ENCODE measurements at regions not wholly inside any gene's neighbourhood (a gene's known extent, or its start where the extent isn't known, plus 50 kb on each side); places are given as distances from the start of the nearest gene placed in this dataset.

DNA sequence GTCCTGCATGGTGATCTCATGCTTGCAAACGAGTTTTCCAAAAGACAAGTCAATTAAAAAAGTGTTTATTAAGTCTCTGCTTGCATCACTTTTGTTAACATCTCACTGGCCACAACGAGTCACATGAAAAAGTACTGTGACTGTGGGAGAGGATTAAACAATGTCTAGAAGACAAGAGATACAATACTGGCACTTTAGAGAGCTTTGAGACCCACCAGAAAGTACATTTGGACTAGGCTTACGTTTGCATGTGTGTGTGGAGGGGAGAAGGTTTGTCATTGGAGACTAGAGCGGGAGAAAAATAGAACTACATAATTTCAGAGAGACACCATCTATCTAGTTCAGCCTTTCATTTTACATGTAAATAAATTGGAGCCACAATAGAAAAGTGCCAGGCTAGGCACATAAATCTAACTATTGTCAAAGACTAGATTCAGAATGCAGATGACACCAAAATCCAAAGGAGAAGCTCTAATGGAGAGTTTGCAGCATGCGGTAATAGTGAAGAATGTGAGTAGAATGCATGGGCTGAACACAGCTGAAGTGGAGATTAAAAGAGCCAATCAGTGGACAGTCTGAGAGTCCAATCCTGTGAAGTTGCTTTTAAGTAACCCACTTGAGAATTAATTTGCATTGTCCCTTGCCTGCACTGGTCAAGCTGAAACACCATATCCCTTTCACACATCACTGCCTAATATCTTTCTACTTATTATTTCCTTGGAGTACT, 977.4 kb upstream of the FAT3 start:
- no peak overlapping the region for H3K27ac ChIP-seq
- no peak overlapping the region for H3K4me3 ChIP-seq
- TF ChIP-seq POLR2A (IDR thresholded peaks at IDR 0.05), result no peak
- TF ChIP-seq, protein P1, sequence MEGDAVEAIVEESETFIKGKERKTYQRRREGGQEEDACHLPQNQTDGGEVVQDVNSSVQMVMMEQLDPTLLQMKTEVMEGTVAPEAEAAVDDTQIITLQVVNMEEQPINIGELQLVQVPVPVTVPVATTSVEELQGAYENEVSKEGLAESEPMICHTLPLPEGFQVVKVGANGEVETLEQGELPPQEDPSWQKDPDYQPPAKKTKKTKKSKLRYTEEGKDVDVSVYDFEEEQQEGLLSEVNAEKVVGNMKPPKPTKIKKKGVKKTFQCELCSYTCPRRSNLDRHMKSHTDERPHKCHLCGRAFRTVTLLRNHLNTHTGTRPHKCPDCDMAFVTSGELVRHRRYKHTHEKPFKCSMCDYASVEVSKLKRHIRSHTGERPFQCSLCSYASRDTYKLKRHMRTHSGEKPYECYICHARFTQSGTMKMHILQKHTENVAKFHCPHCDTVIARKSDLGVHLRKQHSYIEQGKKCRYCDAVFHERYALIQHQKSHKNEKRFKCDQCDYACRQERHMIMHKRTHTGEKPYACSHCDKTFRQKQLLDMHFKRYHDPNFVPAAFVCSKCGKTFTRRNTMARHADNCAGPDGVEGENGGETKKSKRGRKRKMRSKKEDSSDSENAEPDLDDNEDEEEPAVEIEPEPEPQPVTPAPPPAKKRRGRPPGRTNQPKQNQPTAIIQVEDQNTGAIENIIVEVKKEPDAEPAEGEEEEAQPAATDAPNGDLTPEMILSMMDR (IDR thresholded peaks at IDR 0.05), result no peak
- H3K36me3 ChIP-seq, result no peaks in the 10 kb centered on the region
- intact Hi-C loops (cut with DNase I; ENCODE audit: low total_unique reads), result no loop called here
- no peak for DNase-seq
- no peaks in the 10 kb centered on the region for H3K4me1 ChIP-seq
- H3K27me3 ChIP-seq, result no peaks in the 10 kb centered on the region
- no peaks in the 10 kb centered on the region for H3K9me3 ChIP-seq

DNA sequence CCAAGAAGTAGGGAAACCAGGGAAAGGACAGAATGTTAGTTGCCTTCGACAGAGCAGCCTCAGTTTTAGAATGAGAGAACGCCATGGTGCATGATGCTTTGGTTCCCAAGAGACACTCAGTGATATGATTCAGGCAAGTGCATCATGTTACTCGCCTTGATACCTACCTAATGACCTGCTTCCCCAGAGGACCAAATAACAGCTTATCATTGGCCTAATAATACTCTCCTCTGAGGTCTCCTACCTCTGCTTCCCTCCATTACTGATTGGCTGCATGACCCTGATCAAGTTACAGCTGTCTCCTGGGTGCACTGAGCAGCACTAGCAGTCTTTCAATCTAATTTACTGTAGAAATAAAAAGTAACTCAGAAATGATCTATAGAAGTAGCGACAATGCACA, 979.7 kb upstream of the FAT3 start:
- H3K27ac ChIP-seq, result no peak overlapping the region
- no peak for DNase-seq
- TF ChIP-seq POLR2A (IDR thresholded peaks at IDR 0.05), result no peak
- TF ChIP-seq, protein P1 (IDR thresholded peaks at IDR 0.05), result no peak
- H3K4me1 ChIP-seq, result no peaks in the 10 kb centered on the region
- intact Hi-C loops (cut with DNase I; ENCODE audit: low total_unique reads), result no loop called here
- no peak overlapping the region for H3K4me3 ChIP-seq
- H3K27me3 ChIP-seq, result no peaks in the 10 kb centered on the region
- H3K36me3 ChIP-seq, result no peaks in the 10 kb centered on the region
- no peaks in the 10 kb centered on the region for H3K9me3 ChIP-seq

DNA sequence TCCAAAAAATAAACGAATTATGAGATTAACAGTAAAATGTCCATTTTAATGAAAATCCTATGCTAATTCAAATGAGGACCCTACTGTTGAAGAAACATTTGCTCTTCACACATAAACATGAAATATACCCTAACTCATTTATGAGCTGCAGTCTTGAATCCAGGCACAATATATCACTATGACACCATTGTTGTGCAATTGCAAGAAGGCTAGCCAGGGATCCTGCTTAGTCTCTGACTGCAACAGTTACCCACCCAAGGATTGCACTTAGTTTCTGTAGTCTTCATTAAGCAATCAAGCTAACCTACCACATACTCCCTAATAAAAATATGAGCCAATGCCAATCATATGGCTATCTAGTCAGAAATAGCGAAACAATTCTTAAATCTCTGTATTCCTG, 981.0 kb upstream of the FAT3 start:
- intact Hi-C loops (cut with DNase I; ENCODE audit: low total_unique reads), result no loop called here
- H3K27ac ChIP-seq, result no peak overlapping the region
- TF ChIP-seq, protein P1 (IDR thresholded peaks at IDR 0.05), result no peak
- TF ChIP-seq POLR2A (IDR thresholded peaks at IDR 0.05), result no peak
- H3K27me3 ChIP-seq, result no peaks in the 10 kb centered on the region
- DNase-seq, result no peak
- H3K9me3 ChIP-seq, result no peaks in the 10 kb centered on the region
- H3K4me3 ChIP-seq, result no peak overlapping the region
- no peaks in the 10 kb centered on the region for H3K36me3 ChIP-seq
- H3K4me1 ChIP-seq, result no peaks in the 10 kb centered on the region

DNA sequence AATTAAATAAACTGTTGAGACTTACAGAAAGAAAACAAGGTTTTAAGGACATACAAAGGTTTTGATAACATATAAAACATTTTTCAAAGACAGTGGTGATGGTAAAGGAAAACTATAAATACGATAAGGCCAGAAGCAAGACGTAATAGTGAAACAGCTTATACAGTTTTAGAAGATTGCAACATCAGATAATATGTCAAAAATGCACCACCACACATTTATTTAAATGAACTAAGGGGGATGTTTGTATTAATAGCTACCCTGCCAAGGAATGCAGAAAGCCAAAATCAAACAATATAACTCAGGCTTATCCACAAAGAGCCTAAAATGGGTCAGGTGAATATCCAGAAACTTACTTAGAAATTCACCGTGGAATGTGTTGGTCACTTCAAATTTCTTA, 981.6 kb upstream of the FAT3 start:
- intact Hi-C loops (cut with DNase I; ENCODE audit: low total_unique reads), result no loop called here
- H3K4me1 ChIP-seq, result no peaks in the 10 kb centered on the region
- no peak for DNase-seq
- no peaks in the 10 kb centered on the region for H3K9me3 ChIP-seq
- no peak overlapping the region for H3K4me3 ChIP-seq
- TF ChIP-seq, protein P1 (IDR thresholded peaks at IDR 0.05), result no peak
- TF ChIP-seq POLR2A (IDR thresholded peaks at IDR 0.05), result no peak
- H3K27me3 ChIP-seq, result no peaks in the 10 kb centered on the region
- no peaks in the 10 kb centered on the region for H3K36me3 ChIP-seq
- no peak overlapping the region for H3K27ac ChIP-seq

DNA sequence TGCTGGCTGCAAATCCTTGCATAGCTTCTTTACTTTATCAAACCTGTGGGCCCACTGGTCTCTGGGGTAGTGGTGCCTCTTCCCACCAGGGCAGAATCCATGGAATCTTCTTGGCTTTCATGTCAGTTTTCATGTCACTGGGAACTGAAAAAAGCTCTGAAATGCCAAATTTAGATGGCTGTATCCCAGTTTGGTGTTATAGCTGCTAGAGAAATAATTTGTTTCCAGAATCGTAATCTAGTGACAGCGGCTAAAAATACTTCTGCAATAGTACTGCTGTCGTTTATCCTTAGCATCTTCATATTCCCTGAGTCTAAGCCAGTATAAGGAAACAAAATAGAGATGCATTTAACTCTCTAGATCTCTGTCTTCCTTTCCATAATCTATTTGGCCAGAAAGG, 983.4 kb upstream of the FAT3 start:
- no peak for TF ChIP-seq POLR2A (IDR thresholded peaks at IDR 0.05)
- TF ChIP-seq, protein P1 (IDR thresholded peaks at IDR 0.05), result no peak
- no peaks in the 10 kb centered on the region for H3K4me1 ChIP-seq
- intact Hi-C loops (cut with DNase I; ENCODE audit: low total_unique reads), result no loop called here
- H3K27ac ChIP-seq, result no peak overlapping the region
- no peak for DNase-seq
- H3K36me3 ChIP-seq, result no peaks in the 10 kb centered on the region
- no peaks in the 10 kb centered on the region for H3K27me3 ChIP-seq
- H3K9me3 ChIP-seq, result no peaks in the 10 kb centered on the region
- H3K4me3 ChIP-seq, result no peak overlapping the region
